OCI-LY7 (cell line): ENCODE measurements at regions not wholly inside any gene's neighbourhood (a gene's known extent, or its start where the extent isn't known, plus 50 kb on each side); places are given as distances from the start of the nearest gene placed in this dataset.

Source experiments
- EZH2phosphoT487 ChIP-seq: fragments of 200-600 bp; sonication (generic); IDR thresholded peaks from 2 replicates; pipeline ENCODE4 v1.6.1; 2018; ENCODE audit warnings: low read depth, borderline replicate concordance, mild to moderate bottlenecking, mixed run types, antibody characterized with exemption, low read length, moderate library complexity, mixed read lengths
- TF ChIP-seq, protein P1 (sequence below): fragments of 200-600 bp; sonication (generic); conservative IDR thresholded peaks from 2 replicates; pipeline ENCODE4 v1.5.1; 2014; ENCODE audit warnings: mild to moderate bottlenecking, antibody characterized with exemption, low read length, moderate library complexity, mixed read lengths

DNA sequence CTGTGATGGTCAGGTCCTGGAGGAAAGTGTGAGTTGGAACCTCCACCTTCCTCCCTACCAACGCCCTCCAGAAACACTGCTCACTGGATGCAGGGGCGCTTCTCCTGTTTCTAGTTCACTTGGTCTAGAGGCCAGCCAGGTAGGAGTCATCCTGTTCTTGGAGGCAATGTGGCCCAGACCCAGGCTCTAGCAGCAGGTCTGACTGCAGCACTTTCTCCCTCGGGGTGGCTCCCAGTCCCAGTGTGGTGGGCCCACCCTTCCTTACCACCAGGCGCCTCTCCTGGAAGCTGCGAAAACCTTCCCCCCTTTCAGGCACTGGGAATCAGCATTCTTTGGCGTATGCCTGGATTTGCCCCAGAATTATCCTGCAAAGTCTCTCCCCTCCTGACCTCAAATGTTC, 292.8 kb downstream of the SOX11 start:
- TF ChIP-seq, protein P1, sequence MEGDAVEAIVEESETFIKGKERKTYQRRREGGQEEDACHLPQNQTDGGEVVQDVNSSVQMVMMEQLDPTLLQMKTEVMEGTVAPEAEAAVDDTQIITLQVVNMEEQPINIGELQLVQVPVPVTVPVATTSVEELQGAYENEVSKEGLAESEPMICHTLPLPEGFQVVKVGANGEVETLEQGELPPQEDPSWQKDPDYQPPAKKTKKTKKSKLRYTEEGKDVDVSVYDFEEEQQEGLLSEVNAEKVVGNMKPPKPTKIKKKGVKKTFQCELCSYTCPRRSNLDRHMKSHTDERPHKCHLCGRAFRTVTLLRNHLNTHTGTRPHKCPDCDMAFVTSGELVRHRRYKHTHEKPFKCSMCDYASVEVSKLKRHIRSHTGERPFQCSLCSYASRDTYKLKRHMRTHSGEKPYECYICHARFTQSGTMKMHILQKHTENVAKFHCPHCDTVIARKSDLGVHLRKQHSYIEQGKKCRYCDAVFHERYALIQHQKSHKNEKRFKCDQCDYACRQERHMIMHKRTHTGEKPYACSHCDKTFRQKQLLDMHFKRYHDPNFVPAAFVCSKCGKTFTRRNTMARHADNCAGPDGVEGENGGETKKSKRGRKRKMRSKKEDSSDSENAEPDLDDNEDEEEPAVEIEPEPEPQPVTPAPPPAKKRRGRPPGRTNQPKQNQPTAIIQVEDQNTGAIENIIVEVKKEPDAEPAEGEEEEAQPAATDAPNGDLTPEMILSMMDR, result no peak
- no peak for TF ChIP-seq EZH2phosphoT487
